BE2C (cell line): ENCODE measurements at regions not wholly inside any gene's neighbourhood (a gene's known extent, or its start where the extent isn't known, plus 50 kb on each side); places are given as distances from the start of the nearest gene placed in this dataset.

Source experiments
- DNase-seq: peaks from one replicate; pipeline ENCODE4 v3.0.0-alpha.2; 2020
- H3K27me3 ChIP-seq: fragments of 250-450 bp; sonication (Bioruptor Pico); 2 replicates; pipeline ENCODE4 v1.5.1; 2020; ENCODE audit warnings: mild to moderate bottlenecking
- H3K36me3 ChIP-seq: fragments of 250-450 bp; sonication (Bioruptor Pico); 2 replicates; pipeline ENCODE4 v1.5.1; 2020; ENCODE audit warnings: mild to moderate bottlenecking
- H3K4me1 ChIP-seq: fragments of 250-450 bp; sonication (Bioruptor Pico); 2 replicates; pipeline ENCODE4 v1.5.1; 2020
- H3K4me3 ChIP-seq: 2 replicates; pipeline ENCODE4 v1.5.1; 2011; ENCODE audit warnings: low read depth, low read length
- H3K9me3 ChIP-seq: fragments of 250-450 bp; sonication (Bioruptor Pico); 2 replicates; pipeline ENCODE4 v1.5.1; 2020
- TF ChIP-seq, protein P1 (sequence below): IDR thresholded peaks from 2 replicates; pipeline ENCODE4 v1.5.1; 2012; ENCODE audit warnings: mild to moderate bottlenecking, low read depth, low read length

DNA sequence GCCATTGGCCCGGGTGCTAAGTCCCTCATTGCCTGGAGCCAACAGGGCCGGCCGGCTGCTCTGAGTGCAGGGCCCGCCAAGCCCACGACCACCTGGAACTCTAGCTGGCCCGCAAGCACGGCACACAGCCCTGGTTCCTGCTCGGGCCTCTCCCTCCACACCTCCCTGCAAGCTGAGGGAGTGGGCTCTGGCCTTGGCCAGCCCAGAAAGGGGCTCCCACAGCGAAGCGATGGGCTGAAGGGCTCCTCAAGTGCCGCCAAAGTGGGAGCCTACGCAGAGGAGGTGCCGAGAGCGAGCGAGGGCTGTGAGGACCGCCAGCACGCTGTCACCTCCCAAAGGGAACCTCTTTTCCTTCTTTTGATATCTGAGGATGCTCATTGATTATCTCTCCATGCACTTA is 283.4 kb downstream of the PRDM2 start:
- Histone ChIP-seq H3K4me3 (no peak overlapping the region), H3K9me3 (no peaks in the 10 kb centered on the region), H3K27me3 (no peaks in the 10 kb centered on the region), H3K36me3 (no peaks in the 10 kb centered on the region), H3K4me1 (no peaks in the 10 kb centered on the region)
- TF ChIP-seq, protein P1, sequence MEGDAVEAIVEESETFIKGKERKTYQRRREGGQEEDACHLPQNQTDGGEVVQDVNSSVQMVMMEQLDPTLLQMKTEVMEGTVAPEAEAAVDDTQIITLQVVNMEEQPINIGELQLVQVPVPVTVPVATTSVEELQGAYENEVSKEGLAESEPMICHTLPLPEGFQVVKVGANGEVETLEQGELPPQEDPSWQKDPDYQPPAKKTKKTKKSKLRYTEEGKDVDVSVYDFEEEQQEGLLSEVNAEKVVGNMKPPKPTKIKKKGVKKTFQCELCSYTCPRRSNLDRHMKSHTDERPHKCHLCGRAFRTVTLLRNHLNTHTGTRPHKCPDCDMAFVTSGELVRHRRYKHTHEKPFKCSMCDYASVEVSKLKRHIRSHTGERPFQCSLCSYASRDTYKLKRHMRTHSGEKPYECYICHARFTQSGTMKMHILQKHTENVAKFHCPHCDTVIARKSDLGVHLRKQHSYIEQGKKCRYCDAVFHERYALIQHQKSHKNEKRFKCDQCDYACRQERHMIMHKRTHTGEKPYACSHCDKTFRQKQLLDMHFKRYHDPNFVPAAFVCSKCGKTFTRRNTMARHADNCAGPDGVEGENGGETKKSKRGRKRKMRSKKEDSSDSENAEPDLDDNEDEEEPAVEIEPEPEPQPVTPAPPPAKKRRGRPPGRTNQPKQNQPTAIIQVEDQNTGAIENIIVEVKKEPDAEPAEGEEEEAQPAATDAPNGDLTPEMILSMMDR = no peak
- DNase-seq = no peak

DNA sequence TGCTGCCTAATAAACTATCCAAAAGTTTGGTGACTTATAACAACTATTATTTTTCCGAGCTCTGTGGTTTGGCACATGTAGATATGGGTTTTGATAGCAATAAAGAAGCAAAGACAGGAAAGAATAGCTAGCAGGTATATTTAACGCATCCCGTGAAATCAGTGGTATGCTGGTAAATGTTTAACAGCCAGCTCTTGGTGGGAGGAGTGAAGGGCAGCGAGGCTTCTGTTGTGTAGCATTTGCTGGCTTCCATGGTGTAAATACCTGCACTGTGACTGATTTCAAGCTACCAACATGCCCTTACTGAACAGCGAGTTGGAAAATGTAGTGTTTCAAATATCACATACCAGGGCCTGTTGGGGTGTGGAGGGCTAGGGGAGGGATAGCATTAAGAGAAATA is 291.0 kb downstream of the PRDM2 start:
- TF ChIP-seq, protein P1 = no peak
- no peaks in the 10 kb centered on the region for H3K9me3 ChIP-seq
- no peak for DNase-seq
- no peaks in the 10 kb centered on the region for H3K36me3 ChIP-seq
- H3K4me1 ChIP-seq = no peaks in the 10 kb centered on the region
- no peak overlapping the region for H3K4me3 ChIP-seq
- no peaks in the 10 kb centered on the region for H3K27me3 ChIP-seq

DNA sequence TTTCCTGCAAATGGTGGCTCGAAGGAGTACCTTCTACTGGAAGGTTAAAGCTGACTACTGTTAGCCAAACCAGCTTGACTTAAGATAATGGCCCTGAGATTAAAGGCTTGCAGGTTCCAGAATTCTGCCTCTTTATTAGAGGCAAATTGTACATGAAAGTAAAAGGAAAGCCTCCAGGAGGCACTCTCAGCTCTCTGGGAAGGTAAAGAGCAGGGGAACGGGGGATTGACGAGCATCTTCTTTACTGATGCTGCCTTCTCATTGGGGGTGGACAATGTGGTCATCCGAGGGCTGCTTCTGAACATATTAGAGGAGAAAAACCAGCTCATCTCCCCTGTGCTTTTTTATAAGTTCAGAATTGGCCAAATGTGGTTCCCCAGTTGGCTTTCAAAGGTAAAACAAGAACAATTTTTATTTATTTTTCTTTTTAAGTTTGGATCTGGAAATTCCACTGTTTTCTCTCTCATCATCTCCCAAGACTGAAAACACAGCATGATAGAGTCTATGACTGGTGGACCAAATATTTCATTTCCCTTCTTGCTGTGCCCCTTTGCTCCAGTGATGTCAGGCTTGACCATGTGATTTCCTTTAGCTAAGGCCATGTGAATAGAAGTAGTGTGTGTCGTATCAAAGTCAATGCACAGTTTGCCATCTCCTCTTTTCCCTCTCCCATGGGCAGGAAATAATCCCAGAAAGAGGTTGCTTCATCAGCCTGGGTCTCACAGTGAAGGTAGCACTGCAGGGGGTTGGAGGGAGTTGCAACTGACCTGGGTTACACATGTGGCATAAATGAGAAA is 292.7 kb downstream of the PRDM2 start:
- TF ChIP-seq, protein P1 = no peak

DNA sequence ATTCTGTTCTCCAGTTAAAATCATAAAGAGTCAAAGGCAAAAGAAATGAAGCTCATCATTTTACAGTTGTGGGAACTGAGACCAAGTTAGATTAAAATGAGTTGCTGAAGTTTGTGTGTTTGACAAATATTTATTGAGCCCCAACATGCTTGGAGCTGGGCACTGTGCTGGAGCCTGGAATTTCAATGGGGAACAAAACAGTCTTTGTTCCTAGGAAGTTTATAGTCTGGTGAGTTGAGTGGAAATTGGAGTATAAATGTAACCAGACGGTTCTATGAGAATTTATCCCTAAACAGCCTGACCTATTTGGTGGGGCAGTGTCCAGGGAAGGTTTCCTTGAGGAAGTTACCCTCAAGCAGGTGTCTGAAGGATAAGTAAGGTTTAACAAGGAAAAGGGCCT is 294.4 kb downstream of the PRDM2 start:
- no peak for DNase-seq
- TF ChIP-seq, protein P1 = no peak

More for the DNA sequence above, 292.7 kb downstream of the PRDM2 start:
- no peaks in the 10 kb centered on the region for H3K9me3 ChIP-seq
- no peak overlapping the region for H3K4me3 ChIP-seq
- H3K36me3 ChIP-seq = no peaks in the 10 kb centered on the region
- H3K4me1 ChIP-seq = no peaks in the 10 kb centered on the region
- DNase-seq = no peak
- H3K27me3 ChIP-seq = no peaks in the 10 kb centered on the region

DNA sequence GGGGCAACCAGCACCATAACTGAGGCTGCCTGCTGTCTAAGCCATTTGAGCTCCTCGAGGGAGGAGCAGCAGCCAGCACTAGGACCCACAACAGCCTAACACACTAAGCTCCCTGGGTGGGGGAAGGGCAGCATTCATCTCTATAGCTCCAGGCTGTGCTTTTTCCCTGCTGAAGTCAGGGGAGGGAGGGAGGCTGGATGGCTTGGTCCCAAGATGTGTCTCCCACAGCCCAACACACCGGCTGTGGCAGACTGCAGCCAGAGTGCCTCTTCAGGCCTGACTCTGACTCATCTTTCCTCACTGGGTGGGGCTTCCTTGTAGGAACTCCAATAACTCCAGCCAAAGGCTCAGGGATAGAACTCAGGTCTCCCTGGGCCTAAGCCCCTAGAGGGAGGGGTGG is 296.3 kb downstream of the PRDM2 start:
- Histone ChIP-seq H3K27me3 (no peaks in the 10 kb centered on the region), H3K9me3 (no peaks in the 10 kb centered on the region), H3K36me3 (no peaks in the 10 kb centered on the region), H3K4me3 (no peak overlapping the region), H3K4me1 (no peaks in the 10 kb centered on the region)
- TF ChIP-seq, protein P1 = no peak
- no peak for DNase-seq

More for the DNA sequence above, 294.4 kb downstream of the PRDM2 start:
- H3K36me3 ChIP-seq = no peaks in the 10 kb centered on the region
- H3K27me3 ChIP-seq = no peaks in the 10 kb centered on the region
- H3K4me1 ChIP-seq = no peaks in the 10 kb centered on the region
- H3K4me3 ChIP-seq = no peak overlapping the region
- H3K9me3 ChIP-seq = no peaks in the 10 kb centered on the region

DNA sequence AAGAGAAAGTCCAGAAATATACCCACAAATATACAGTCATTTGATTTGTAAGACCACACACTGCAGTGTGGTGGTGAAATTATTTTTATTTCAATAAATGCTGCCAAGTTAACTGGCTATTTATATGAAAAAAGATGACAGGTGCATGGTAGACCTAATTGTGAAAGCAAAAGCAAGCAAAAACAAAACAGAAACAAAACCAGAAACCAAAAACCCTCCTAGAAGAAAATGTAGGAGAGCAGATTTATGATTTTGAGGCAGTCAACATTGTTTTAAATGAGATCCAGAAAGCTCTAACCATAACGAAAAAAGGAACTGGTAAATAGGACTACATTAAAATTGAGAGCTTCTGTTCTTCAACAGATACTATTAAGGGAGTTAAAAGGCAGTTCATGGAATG is 303.6 kb downstream of the PRDM2 start:
- TF ChIP-seq, protein P1 = no peak

More for the DNA sequence above, 303.6 kb downstream of the PRDM2 start:
- H3K4me3 ChIP-seq = no peak overlapping the region
- no peaks in the 10 kb centered on the region for H3K9me3 ChIP-seq
- H3K27me3 ChIP-seq = no peaks in the 10 kb centered on the region
- no peak for DNase-seq
- H3K4me1 ChIP-seq = no peaks in the 10 kb centered on the region
- H3K36me3 ChIP-seq = no peaks in the 10 kb centered on the region
